GM10266 (cell line): ENCODE measurements at regions not wholly inside any gene's neighbourhood (a gene's known extent, or its start where the extent isn't known, plus 50 kb on each side); places are given as distances from the start of the nearest gene placed in this dataset.

Experiments used
- DNase-seq: peaks from one replicate; pipeline ENCODE4 v3.0.0; 2012; ENCODE audit errors: extremely low spot score
- CTCF ChIP-seq: IDR thresholded peaks from 2 replicates; pipeline ENCODE4 v1.5.1; 2012; ENCODE audit warnings: mild to moderate bottlenecking, low read depth; ENCODE audit not compliant: control insufficient read depth, insufficient read depth; ENCODE audit errors: missing control alignments

- no peak for TF ChIP-seq CTCF
Observed at GRCh38 chr20:11553603-11554002, 364.1 kb upstream of the BTBD3 start.

DNA sequence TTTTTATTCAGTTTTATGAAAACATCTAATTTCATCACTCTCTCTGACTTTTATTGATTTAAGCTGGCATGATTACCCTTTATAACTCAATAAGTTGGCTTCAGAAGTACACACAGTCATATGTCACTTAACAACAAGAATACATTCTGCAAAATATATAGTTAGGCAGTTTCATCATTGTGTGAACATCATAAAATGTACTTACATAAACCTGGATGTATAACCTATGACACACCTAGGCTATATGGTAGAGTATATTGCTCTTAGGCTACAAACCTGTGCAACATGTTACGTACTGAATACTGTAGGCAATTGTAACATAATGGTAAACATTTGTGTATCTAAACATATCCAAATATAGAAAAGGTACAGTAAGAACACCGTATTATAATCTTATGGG, 362.2 kb upstream of the BTBD3 start:
- no peak for DNase-seq
- no peak for TF ChIP-seq CTCF

More at GRCh38 chr20:11553603-11554002, 364.1 kb upstream of the BTBD3 start:
- DNase-seq, result no peak

DNA sequence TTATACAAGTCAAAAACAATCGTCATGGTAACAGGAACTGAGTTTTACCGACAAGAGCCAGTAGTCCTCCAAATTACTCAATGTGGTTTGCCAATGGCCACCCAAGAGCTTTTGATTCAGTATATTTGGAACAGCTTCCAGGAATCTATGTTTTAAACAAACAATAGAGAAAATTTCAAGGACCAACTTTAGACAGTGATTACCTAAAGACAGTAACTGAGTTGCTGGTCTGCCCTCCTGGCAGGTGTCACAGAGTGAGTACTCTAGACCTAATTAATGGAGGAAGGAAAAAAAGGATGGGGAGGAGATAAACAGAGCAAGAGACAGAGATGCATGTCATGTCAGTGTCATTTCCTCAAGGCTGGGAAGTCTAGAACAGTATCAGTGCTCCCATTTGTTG, 361.3 kb upstream of the BTBD3 start:
- DNase-seq, result no peak
- TF ChIP-seq CTCF, result no peak

DNA sequence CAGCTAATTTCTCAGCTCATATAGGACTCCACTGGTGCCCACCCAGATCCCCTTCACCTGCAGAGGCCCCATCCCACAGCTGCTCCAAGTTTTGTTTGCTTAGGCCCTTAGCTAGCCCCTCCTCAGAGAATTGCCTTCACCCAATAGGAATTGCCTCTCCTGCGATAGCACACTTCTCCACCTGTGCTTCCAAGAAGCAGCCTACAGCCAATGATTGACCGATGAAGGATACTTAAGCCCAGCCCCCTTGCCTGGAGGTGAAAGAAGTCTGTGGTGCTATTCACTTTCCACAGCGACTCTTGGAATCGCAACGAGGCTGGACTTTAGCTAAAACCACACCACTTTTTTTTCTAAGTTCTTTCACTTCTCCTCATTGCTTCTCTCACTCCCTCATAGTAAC, 353.2 kb upstream of the BTBD3 start:
- TF ChIP-seq CTCF, result no peak
- no peak for DNase-seq

GRCh38 chr20:11569163-11569562, 348.5 kb upstream of the BTBD3 start:
- DNase-seq, result no peak
- no peak for TF ChIP-seq CTCF

DNA sequence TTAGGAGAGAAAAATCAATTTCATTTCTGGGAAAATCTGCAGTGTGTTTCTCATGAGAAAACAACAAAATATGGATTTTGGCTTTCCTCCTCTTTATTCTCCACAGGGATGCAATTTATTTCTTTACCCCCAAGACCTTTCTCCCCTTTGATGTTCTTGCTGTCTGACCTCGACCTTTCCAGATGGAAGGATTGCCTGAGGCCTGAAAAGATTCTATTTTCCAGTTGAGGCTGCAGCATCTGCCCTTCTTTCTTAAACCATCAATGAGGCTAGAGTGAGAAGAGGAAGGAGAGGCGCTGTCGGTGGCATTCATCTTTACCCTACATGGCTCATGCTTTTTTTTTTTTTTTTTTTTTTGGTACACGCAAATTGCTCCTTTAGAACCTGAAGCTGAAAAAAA, 344.2 kb upstream of the BTBD3 start:
- TF ChIP-seq CTCF, result no peak

DNA sequence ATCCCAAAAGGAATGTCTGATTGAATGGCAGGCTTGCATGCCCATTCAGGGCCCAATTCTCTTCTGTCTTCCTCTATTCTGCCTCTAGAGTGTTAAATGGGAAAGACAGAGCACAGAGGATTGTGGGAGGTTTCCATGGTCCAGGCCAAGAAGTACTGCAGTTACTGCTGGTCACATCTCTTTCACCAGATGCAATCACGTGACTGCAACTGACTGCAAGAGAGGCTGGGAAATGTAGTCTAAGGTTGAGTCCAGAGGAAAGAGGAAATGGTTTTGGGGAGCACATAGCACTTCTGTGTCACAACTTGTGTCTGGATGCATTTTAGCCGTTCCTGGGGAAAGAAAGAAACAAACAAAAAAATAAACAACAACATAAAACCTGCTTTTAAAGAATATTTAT, 336.4 kb upstream of the BTBD3 start:
- no peak for DNase-seq
- no peak for TF ChIP-seq CTCF

More for the DNA sequence above, 344.2 kb upstream of the BTBD3 start:
- DNase-seq, result no peak
